Vagina (tissue), 2 donors: ENCODE measurements at regions not wholly inside any gene's neighbourhood (a gene's known extent, or its start where the extent isn't known, plus 50 kb on each side); places are given as distances from the start of the nearest gene placed in this dataset.

Source experiments
- DNase-seq, 2 donors: peaks; one replicate each; pipeline ENCODE4 v3.0.0-alpha.2; 2017; ENCODE audit errors: extremely low spot score in 2 of 2
- H3K27ac ChIP-seq: fragments of 200-600 bp; sonication (generic); one replicate; pipeline ENCODE4 v1.5.1; 2019
- H3K27me3 ChIP-seq: fragments of 200-600 bp; sonication (generic); one replicate; pipeline ENCODE4 v1.5.1; 2019
- H3K36me3 ChIP-seq, 2 donors: fragments of 200-600 bp; sonication (generic); one replicate each; pipeline ENCODE4 v1.5.1; 2017 to 2019
- H3K4me1 ChIP-seq: fragments of 200-600 bp; sonication (generic); one replicate; pipeline ENCODE4 v1.5.1; 2019
- H3K4me3 ChIP-seq, 2 donors: fragments of 200-600 bp; sonication (generic); 1 replicate in 1 of 2; 2 replicates in 1 of 2; pipeline ENCODE4 v1.5.1; 2016 to 2019
- H3K9me3 ChIP-seq: fragments of 200-600 bp; sonication (generic); one replicate; pipeline ENCODE4 v1.5.1; 2019
- CTCF ChIP-seq, 3 experiments: fragments of 450-650 bp in 2 of 3; fragments of 200-600 bp in 1 of 3; sonication (generic) in 1 of 3; IDR thresholded peaks; one replicate each; pipeline ENCODE4 v1.5.1; 2017 to 2019; ENCODE audit warnings: antibody characterized with exemption in 3 of 3, mild to moderate bottlenecking in 2 of 3, moderate library complexity in 2 of 3
- POLR2A ChIP-seq, 2 donors: fragments of 450-650 bp; IDR thresholded peaks; one replicate each; pipeline ENCODE4 v1.6.1; 2017; ENCODE audit warnings: antibody characterized with exemption in 2 of 2, mild to moderate bottlenecking in 2 of 2, moderate library complexity in 2 of 2
- POLR2AphosphoS5 ChIP-seq, 2 donors: sonication (generic); formaldehyde crosslinking; IDR thresholded peaks; one replicate each; pipeline ENCODE4 v1.9.0; 2017; ENCODE audit warnings: antibody characterized with exemption in 2 of 2, mild to moderate bottlenecking in 2 of 2, low read depth in 1 of 2; ENCODE audit not compliant: insufficient read depth in 1 of 2
- intact Hi-C: fragments of 100-400 bp; cut with DNase I; formaldehyde crosslinking; loops from one replicate; pipeline ENCODE4 v1.15.1; 2023

DNA sequence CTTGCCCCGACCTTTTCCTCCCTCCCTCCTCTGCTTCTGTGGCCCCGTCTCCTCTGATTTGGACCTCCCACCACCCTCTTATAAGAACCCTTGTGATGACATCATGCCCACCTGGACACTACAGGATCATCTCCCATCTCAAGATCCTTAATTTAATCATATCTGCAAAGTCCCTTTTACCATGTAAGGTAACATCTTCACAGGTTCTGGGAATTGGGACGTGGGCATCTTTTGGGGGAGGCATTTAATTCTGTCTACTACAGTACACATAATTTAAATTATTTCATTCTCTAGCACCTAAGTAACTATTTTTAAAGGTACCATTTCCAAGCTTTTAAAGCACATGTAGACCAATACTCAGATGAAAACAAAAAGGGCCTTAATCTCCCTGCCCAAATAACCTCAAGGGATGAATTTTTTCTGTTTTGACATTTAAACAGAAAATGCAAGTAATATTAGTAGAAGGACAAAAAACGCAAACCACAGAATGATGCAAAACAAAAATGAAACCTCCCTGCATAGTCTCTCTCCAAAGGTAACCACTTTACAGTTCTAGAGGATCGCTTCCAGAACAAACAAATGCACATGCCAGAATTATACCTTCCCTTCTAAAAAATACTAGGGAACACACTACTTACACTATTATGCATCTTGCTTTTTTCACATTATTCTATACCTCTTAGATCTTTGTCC is 222.1 kb downstream of the AACS start:
- H3K27me3 ChIP-seq: no peaks in the 10 kb centered on the region
- H3K36me3 ChIP-seq: no peaks in the 10 kb centered on the region
- no peaks in the 10 kb centered on the region for H3K4me1 ChIP-seq
- TF ChIP-seq POLR2A (IDR thresholded peaks at IDR 0.05): no peak
- no peak overlapping the region for H3K27ac ChIP-seq
- intact Hi-C loops: no loop called here
- no peaks in the 10 kb centered on the region for H3K9me3 ChIP-seq
- H3K4me3 ChIP-seq: no peak overlapping the region
- DNase-seq: no peak

DNA sequence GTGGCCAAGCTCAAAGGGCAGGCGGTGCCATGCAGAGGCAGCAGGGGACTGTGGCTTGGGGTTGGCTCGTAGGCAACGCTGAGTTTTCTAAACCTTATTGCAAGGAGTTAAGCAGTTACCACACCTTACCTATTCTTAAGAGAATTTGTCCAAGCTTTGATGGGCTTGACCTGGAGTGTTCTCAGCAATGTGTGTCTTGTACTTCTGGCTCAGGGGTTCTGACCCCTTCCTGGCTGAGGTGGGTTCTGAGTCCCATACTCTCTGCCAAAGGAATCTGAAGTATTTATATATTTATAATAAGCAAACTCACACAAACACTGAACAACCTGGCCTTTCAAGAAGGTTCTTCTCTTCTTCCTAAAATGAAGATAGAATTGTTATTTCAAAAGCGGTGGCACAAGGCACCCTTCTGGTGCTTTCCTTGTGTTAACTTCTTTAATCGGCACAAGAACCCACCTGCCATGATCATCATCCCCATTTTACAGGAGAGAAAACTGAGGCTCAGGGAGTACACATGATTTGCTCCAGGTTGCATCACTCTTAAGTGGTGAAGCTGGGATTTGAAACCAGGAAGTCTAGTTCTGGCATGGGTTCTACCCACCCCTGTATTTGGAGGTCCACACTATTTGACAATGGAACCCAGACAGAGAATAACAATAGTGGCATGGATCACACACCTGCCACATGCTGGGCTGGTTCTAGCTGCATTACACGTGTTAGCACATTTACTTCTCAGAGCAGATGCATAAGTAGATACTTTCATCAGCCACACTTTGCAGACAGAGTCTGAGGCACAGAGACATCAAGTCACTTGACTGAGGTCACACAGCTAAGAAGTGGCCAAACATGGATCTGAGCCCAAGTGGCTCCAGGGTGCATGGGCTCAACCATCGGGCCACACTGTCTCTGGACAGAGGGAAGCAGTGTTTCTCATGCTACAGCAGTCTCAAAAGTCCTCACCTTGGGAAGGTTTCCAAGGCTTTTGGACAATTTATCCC is 224.0 kb downstream of the AACS start:
- intact Hi-C loops: no loop called here
- no peaks in the 10 kb centered on the region for H3K4me1 ChIP-seq
- TF ChIP-seq CTCF (IDR thresholded peaks at IDR 0.05) (no peak), POLR2A (IDR thresholded peaks at IDR 0.05) (no peak), POLR2AphosphoS5 (IDR thresholded peaks at IDR 0.05; ENCODE audit: insufficient read depth in 1 of 2, low read depth in 1 of 2) (no peak)
- no peak overlapping the region for H3K4me3 ChIP-seq
- H3K9me3 ChIP-seq: no peaks in the 10 kb centered on the region
- no peaks in the 10 kb centered on the region for H3K27me3 ChIP-seq
- DNase-seq: no peak
- no peaks in the 10 kb centered on the region for H3K36me3 ChIP-seq
- H3K27ac ChIP-seq: no peak overlapping the region

GRCh38 chr12:125289970-125290369 is 224.7 kb downstream of the AACS start:
- TF ChIP-seq CTCF (IDR thresholded peaks at IDR 0.05) (no peak), POLR2A (IDR thresholded peaks at IDR 0.05) (no peak), POLR2AphosphoS5 (IDR thresholded peaks at IDR 0.05; ENCODE audit: insufficient read depth in 1 of 2, low read depth in 1 of 2) (no peak)
- H3K4me1 ChIP-seq: no peaks in the 10 kb centered on the region
- intact Hi-C loops: no loop called here
- no peaks in the 10 kb centered on the region for H3K9me3 ChIP-seq
- no peak for DNase-seq
- no peaks in the 10 kb centered on the region for H3K36me3 ChIP-seq
- no peak overlapping the region for H3K27ac ChIP-seq
- no peaks in the 10 kb centered on the region for H3K27me3 ChIP-seq
- H3K4me3 ChIP-seq: no peak overlapping the region

- DNase-seq: no peak
- TF ChIP-seq POLR2A (IDR thresholded peaks at IDR 0.05): no peak
- no peak for TF ChIP-seq POLR2AphosphoS5 (IDR thresholded peaks at IDR 0.05; ENCODE audit: insufficient read depth in 1 of 2, low read depth in 1 of 2)
- TF ChIP-seq CTCF (IDR thresholded peaks at IDR 0.05): no peak
- Histone ChIP-seq H3K27ac (no peak overlapping the region), H3K4me3 (no peak overlapping the region), H3K27me3 (no peaks in the 10 kb centered on the region), H3K4me1 (no peaks in the 10 kb centered on the region), H3K9me3 (no peaks in the 10 kb centered on the region), H3K36me3 (no peaks in the 10 kb centered on the region)
- intact Hi-C loops: no loop called here
These were observed 227.5 kb downstream of the AACS start for GRCh38 chr12:125292700-125293099.

- H3K4me3 ChIP-seq: no peak overlapping the region
- H3K4me1 ChIP-seq: no peaks in the 10 kb centered on the region
- intact Hi-C loops: no loop called here
- no peak for TF ChIP-seq POLR2A (IDR thresholded peaks at IDR 0.05)
- TF ChIP-seq POLR2AphosphoS5 (IDR thresholded peaks at IDR 0.05; ENCODE audit: insufficient read depth in 1 of 2, low read depth in 1 of 2): no peak
- no peak for TF ChIP-seq CTCF (IDR thresholded peaks at IDR 0.05)
- no peak for DNase-seq
- H3K9me3 ChIP-seq: no peaks in the 10 kb centered on the region
- no peaks in the 10 kb centered on the region for H3K27me3 ChIP-seq
- H3K36me3 ChIP-seq: no peaks in the 10 kb centered on the region
- no peak overlapping the region for H3K27ac ChIP-seq
These were observed 230.3 kb downstream of the AACS start for GRCh38 chr12:125295550-125295949.
